Endothelial cell of umbilical vein (primary cell): ENCODE measurements at regions not wholly inside any gene's neighbourhood (a gene's known extent, or its start where the extent isn't known, plus 50 kb on each side); places are given as distances from the start of the nearest gene placed in this dataset.

ENCODE experiments used
- BruUV-seq: library from RNA; stranded (reverse); fragments of 400-500 nt; replicated peaks from 2 replicates; lab custom pipeline; 2021; lab: Mats Ljungman, UMichigan
- CTCF ChIA-PET: fragments of 300-600, 350-600 bp; sonication (Branson Sonifier 250); formaldehyde crosslinking; loops from one replicate; lab custom pipeline; 2021; ENCODE audit warnings: antibody characterized with exemption, inconsistent platforms; lab: Charles Lee
- POLR2A ChIA-PET: fragments of 300-600, 350-600 bp; sonication (Branson Sonifier 250); formaldehyde crosslinking; loops from one replicate; lab custom pipeline; 2021; ENCODE audit warnings: antibody characterized with exemption, inconsistent platforms; lab: Charles Lee
- DNase-seq: peaks from one replicate; pipeline ENCODE4 v3.0.0-alpha.2; 2011; ENCODE audit warnings: low read depth, low spot score
- FAIRE-seq: peaks from 2 replicates; lab custom pipeline; 2011; peaks lifted over from hg19 to GRCh38; lab: Jason Lieb, UNC
- H2AFZ ChIP-seq: 2 replicates; pipeline ENCODE4 v1.6.0; 2012; ENCODE audit warnings: low read depth, low read length, control low read depth, inconsistent platforms
- H3K27ac ChIP-seq: 2 replicates; pipeline ENCODE4 v1.5.1; 2011; ENCODE audit warnings: low read depth, mild to moderate bottlenecking, control low read depth, low read length, moderate library complexity; ENCODE audit not compliant: insufficient read depth
- H3K27me3 ChIP-seq, 2 experiments: 2 replicates each; pipeline versions ENCODE4 v1.6.0 to v1.6.1; 2011; ENCODE audit warnings: low read length in 2 of 2, mixed read lengths in 1 of 2; ENCODE audit not compliant: control insufficient read depth in 2 of 2, insufficient read depth in 2 of 2
- H3K36me3 ChIP-seq, 2 experiments: 2 replicates in 1 of 2; 3 replicates in 1 of 2; pipeline ENCODE4 v1.5.1; 2011; ENCODE audit warnings: low read length in 2 of 2, mild to moderate bottlenecking in 1 of 2, moderate library complexity in 1 of 2; ENCODE audit not compliant: control insufficient read depth in 2 of 2, insufficient read depth in 2 of 2; ENCODE audit errors: extremely low read depth in 1 of 2
- H3K4me1 ChIP-seq: 3 replicates; pipeline ENCODE4 v1.5.1; 2011; ENCODE audit warnings: mild to moderate bottlenecking, low read length; ENCODE audit not compliant: control insufficient read depth, insufficient read depth; ENCODE audit errors: extremely low read depth
- H3K4me2 ChIP-seq: 2 replicates; pipeline ENCODE4 v1.6.1; 2011; ENCODE audit warnings: low read length, control low read depth, mixed read lengths; ENCODE audit not compliant: insufficient read depth
- H3K4me3 ChIP-seq, 3 experiments: fragments of 200-600 bp in 1 of 3; sonication (generic), shearing (Covaris generic) in 1 of 3; replicated peaks in 1 of 3; 2 replicates each; pipeline ENCODE4 v1.5.1; 2011 to 2016; ENCODE audit warnings: control low read depth in 3 of 3, low read length in 3 of 3, mild to moderate bottlenecking in 2 of 3, inconsistent platforms in 1 of 3, low read depth in 1 of 3, moderate library complexity in 1 of 3; ENCODE audit not compliant: insufficient read depth in 1 of 3
- H3K79me2 ChIP-seq: 2 replicates; pipeline ENCODE4 v1.6.0; 2012; ENCODE audit warnings: low read length, inconsistent platforms; ENCODE audit not compliant: control insufficient read depth, insufficient read depth
- H3K9ac ChIP-seq: replicated peaks from 2 replicates; pipeline ENCODE3; 2011; ENCODE audit warnings: low read length, control low read depth; ENCODE audit not compliant: insufficient read depth; ENCODE audit errors: extremely low read depth
- H3K9me1 ChIP-seq: replicated peaks from 3 replicates; pipeline ENCODE4 v1.6.0; 2011; ENCODE audit warnings: mild to moderate bottlenecking, low read length; ENCODE audit not compliant: control insufficient read depth, insufficient read depth; ENCODE audit errors: extremely low read depth
- H3K9me3 ChIP-seq: replicated peaks from 2 replicates; pipeline ENCODE4 v1.5.1; 2012; ENCODE audit warnings: low read length, inconsistent platforms; ENCODE audit not compliant: control insufficient read depth, insufficient read depth
- H4K20me1 ChIP-seq: replicated peaks from 2 replicates; pipeline ENCODE3; 2011; ENCODE audit warnings: mild to moderate bottlenecking, low read length; ENCODE audit not compliant: control insufficient read depth, insufficient read depth; ENCODE audit errors: extremely low read depth
- CTCF ChIP-seq, 2 donors: IDR thresholded peaks; 1 replicate in 1 of 2; 2 replicates in 1 of 2; pipeline ENCODE4 v1.5.1; 2011; ENCODE audit warnings: low read length in 2 of 2, mild to moderate bottlenecking in 2 of 2, moderate library complexity in 2 of 2, control low read depth in 1 of 2, inconsistent platforms in 1 of 2, low read depth in 1 of 2; ENCODE audit not compliant: insufficient read depth in 1 of 2; ENCODE audit errors: extremely low read depth in 1 of 2
- JUN ChIP-seq: IDR thresholded peaks from 2 replicates; pipeline ENCODE4 v1.6.1; 2011; ENCODE audit warnings: borderline replicate concordance, low read depth; ENCODE audit not compliant: insufficient read length, insufficient read depth
- POLR2AphosphoS5 ChIP-seq: IDR thresholded peaks from 2 replicates; pipeline ENCODE4 v1.6.1; 2012; ENCODE audit warnings: low read depth, mild to moderate bottlenecking, control low read depth, low read length, moderate library complexity; ENCODE audit not compliant: insufficient read depth
- dilution Hi-C: fragments of 300-500 bp; cut with MboI; formaldehyde crosslinking; loops from one replicate; pipeline ENCODE4 v1.15.0; 2019; ENCODE audit warnings: low sequenced_read_pairs; ENCODE audit not compliant: extremely low pct_ligation_motif_present
- intact Hi-C: fragments of 100-400 bp; cut with micrococcal nuclease; formaldehyde crosslinking; loops from one replicate; pipeline ENCODE4 v1.10.0; 2022

DNA sequence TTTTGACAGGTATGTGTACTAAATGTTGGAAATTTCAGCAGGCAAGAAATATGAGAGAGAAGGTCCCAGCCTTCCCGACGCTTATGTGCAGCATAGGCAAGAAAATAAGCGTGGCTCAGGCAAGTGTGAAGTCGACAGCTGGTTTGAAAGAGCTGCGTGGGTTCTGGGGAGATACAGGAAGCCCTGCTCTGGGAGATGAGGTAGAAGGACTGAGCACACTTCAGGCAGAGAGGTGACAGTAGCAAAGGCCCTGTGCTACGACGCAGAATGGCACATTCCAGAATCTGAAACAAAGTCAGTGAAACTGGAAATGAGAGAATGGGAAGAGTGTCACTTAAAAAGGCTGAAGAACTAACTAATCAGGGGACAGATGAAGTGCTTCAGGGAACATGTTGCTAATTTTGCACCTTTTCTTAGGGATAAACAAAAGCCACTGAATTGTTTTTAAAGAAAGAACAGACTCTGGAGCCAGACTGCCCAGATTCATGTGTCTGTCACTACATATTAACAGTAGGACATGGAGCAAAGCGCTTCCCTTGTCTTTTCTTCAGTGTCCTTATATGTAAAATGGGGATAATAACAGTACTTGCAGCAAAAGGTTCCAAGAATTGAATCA lies 160.1 kb downstream of the SPRY2 start:
- POLR2A ChIA-PET: no interaction called here
- H3K27me3 ChIP-seq: no peaks in the 10 kb centered on the region
- no TSS peak for BruUV-seq
- H3K27ac ChIP-seq: no peak overlapping the region
- FAIRE-seq: no peak
- no peak overlapping the region for H3K4me2 ChIP-seq
- intact Hi-C loops (no loop called here), dilution Hi-C loops (no loop called here)
- H3K9me3 ChIP-seq: no peaks in the 10 kb centered on the region
- H3K9ac ChIP-seq: no peak overlapping the region
- H2AFZ ChIP-seq: no peak overlapping the region
- CTCF ChIA-PET: no interaction called here
- no peak for TF ChIP-seq CTCF (IDR thresholded peaks at IDR 0.05; ENCODE audit: extremely low read depth in 1 of 2, insufficient read depth in 1 of 2, low read depth in 1 of 2, low read length in 2 of 2)
- no peaks in the 10 kb centered on the region for H3K9me1 ChIP-seq
- H4K20me1 ChIP-seq: no peaks in the 10 kb centered on the region
- H3K36me3 ChIP-seq: no peaks in the 10 kb centered on the region
- no peaks in the 10 kb centered on the region for H3K79me2 ChIP-seq
- DNase-seq: no peak
- H3K4me3 ChIP-seq: no peak overlapping the region
- no peaks in the 10 kb centered on the region for H3K4me1 ChIP-seq

DNA sequence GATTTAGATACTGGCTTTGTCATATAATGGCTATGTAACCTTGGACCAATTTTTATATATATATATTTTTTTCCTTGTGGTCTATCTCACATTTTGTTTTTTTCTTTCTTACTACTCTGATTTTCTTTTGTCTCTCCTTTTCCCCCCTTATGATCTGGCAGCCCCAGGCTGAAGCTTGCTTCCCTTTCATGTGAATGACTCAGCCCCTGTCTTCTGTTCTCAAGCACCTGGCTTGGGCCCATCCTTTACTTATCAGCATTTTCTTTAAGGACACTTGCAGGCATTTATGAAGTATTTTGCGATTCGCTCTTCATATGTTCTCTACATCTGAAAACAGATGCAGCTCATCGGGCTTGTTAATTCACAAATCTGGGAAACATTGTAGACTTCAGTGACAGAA lies 163.6 kb downstream of the SPRY2 start:
- DNase-seq (no peak), FAIRE-seq (no peak)
- Histone ChIP-seq H3K36me3 (no peaks in the 10 kb centered on the region), H3K9me1 (no peaks in the 10 kb centered on the region), H3K4me1 (no peaks in the 10 kb centered on the region), H3K79me2 (no peaks in the 10 kb centered on the region), H3K4me3 (no peak overlapping the region), H3K27me3 (no peaks in the 10 kb centered on the region), H3K9me3 (no peaks in the 10 kb centered on the region), H3K27ac (no peak overlapping the region), H3K9ac (no peak overlapping the region), H3K4me2 (no peak overlapping the region), H2AFZ (no peak overlapping the region), H4K20me1 (no peaks in the 10 kb centered on the region)
- TF ChIP-seq JUN: no peak
- no peak for TF ChIP-seq POLR2AphosphoS5
- intact Hi-C loops (no loop called here), dilution Hi-C loops (no loop called here)
- no TSS peak for BruUV-seq
- ChIA-PET CTCF (no interaction called here), POLR2A (no interaction called here)
